Uterus (tissue), 2 donors: ENCODE measurements at regions not wholly inside any gene's neighbourhood (a gene's known extent, or its start where the extent isn't known, plus 50 kb on each side); places are given as distances from the start of the nearest gene placed in this dataset.

Experiments
- POLR2A ChIP-seq, 2 donors: fragments of 450-650 bp; IDR thresholded peaks; one replicate each; pipeline ENCODE4 v1.6.1; 2016; ENCODE audit warnings: antibody characterized with exemption in 2 of 2, mild to moderate bottlenecking in 1 of 2, moderate library complexity in 1 of 2
- TF ChIP-seq, protein P1 (sequence below), 4 experiments: fragments of 200-600 bp in 2 of 4; fragments of 450-650 bp in 2 of 4; sonication (generic) in 2 of 4; IDR thresholded peaks; one replicate each; pipeline ENCODE4 v1.5.1; 2016 to 2019; ENCODE audit warnings: antibody characterized with exemption in 4 of 4, mild to moderate bottlenecking in 2 of 4, moderate library complexity in 1 of 4

DNA sequence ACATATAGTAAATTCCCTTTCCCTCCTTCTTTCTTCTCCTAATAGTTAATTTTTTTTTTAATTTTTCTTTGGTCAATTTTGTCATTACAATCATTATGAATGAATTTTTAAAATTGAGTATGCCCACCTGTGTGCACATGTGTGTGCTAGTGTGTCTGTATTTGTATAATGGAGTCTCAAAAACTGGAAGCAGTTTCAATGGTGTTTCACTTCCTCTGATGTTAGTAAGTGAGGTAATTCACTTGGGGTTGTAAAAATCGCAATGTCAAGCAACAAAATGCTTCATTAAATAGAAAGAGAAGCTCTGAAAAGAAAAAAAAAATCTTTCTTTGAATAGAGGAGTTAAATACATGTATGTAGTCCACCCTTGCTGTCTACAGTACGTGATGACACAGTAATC lies 1467.6 kb upstream of the NUDT12 start:
- no peak for TF ChIP-seq POLR2A (IDR thresholded peaks at IDR 0.05)
- TF ChIP-seq, protein P1, sequence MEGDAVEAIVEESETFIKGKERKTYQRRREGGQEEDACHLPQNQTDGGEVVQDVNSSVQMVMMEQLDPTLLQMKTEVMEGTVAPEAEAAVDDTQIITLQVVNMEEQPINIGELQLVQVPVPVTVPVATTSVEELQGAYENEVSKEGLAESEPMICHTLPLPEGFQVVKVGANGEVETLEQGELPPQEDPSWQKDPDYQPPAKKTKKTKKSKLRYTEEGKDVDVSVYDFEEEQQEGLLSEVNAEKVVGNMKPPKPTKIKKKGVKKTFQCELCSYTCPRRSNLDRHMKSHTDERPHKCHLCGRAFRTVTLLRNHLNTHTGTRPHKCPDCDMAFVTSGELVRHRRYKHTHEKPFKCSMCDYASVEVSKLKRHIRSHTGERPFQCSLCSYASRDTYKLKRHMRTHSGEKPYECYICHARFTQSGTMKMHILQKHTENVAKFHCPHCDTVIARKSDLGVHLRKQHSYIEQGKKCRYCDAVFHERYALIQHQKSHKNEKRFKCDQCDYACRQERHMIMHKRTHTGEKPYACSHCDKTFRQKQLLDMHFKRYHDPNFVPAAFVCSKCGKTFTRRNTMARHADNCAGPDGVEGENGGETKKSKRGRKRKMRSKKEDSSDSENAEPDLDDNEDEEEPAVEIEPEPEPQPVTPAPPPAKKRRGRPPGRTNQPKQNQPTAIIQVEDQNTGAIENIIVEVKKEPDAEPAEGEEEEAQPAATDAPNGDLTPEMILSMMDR (IDR thresholded peaks at IDR 0.05) = no peak
